ENCODE measurements at regions not wholly inside any gene's neighbourhood (a gene's known extent, or its start where the extent isn't known, plus 50 kb on each side); places are given as distances from the start of the nearest gene placed in this dataset.

- H3K4me1 Mint-ChIP-seq (ENCODE audit: low read depth, unreplicated experiment): no peaks in the 10 kb centered on the region
- no peaks in the 10 kb centered on the region for H3K9me3 ChIP-seq
- H3K36me3 ChIP-seq (ENCODE audit: control insufficient read depth, insufficient read depth, low read length): no peaks in the 10 kb centered on the region
- no peak overlapping the region for H3K27ac Mint-ChIP-seq (ENCODE audit: unreplicated experiment)
- H3K36me3 Mint-ChIP-seq (ENCODE audit: insufficient read depth, unreplicated experiment): no peaks in the 10 kb centered on the region
- no TSS peak for BruUV-seq (replicated peaks)
- H3K4me3 ChIP-seq (ENCODE audit: low read depth, low read length): no peak overlapping the region
- POLR2A ChIA-PET: no interaction called here
- no peak overlapping the region for H3K4me3 Mint-ChIP-seq (ENCODE audit: unreplicated experiment)
- H3K9me3 Mint-ChIP-seq (ENCODE audit: unreplicated experiment): peaks cover 10% of the 10 kb centered on the region
- no peaks in the 10 kb centered on the region for H3K27me3 Mint-ChIP-seq (ENCODE audit: insufficient read depth, unreplicated experiment)
- TF ChIP-seq, protein P1, sequence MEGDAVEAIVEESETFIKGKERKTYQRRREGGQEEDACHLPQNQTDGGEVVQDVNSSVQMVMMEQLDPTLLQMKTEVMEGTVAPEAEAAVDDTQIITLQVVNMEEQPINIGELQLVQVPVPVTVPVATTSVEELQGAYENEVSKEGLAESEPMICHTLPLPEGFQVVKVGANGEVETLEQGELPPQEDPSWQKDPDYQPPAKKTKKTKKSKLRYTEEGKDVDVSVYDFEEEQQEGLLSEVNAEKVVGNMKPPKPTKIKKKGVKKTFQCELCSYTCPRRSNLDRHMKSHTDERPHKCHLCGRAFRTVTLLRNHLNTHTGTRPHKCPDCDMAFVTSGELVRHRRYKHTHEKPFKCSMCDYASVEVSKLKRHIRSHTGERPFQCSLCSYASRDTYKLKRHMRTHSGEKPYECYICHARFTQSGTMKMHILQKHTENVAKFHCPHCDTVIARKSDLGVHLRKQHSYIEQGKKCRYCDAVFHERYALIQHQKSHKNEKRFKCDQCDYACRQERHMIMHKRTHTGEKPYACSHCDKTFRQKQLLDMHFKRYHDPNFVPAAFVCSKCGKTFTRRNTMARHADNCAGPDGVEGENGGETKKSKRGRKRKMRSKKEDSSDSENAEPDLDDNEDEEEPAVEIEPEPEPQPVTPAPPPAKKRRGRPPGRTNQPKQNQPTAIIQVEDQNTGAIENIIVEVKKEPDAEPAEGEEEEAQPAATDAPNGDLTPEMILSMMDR (IDR thresholded peaks at IDR 0.05; ENCODE audit: insufficient read depth in 1 of 2, low read depth in 1 of 2, low read length in 1 of 2, severe bottlenecking in 1 of 2, unreplicated experiment in 1 of 2): no peak
- no peaks in the 10 kb centered on the region for H3K4me1 ChIP-seq
- CTCF ChIA-PET: no interaction called here
- intact Hi-C loops (cut with micrococcal nuclease; ENCODE audit: unreplicated experiment): no loop called here
- no peaks in the 10 kb centered on the region for H3K27me3 ChIP-seq (replicated peaks; ENCODE audit: control insufficient read depth, insufficient read depth, low read length)
- DNase-seq: no peak
Observed at GRCh38 chr10:56867236-56867635, 506.2 kb upstream of the ZWINT start.

GRCh38 chr10:56856569-56856968 lies 495.5 kb upstream of the ZWINT start:
- ChIA-PET CTCF (no interaction called here), POLR2A (no interaction called here)
- H3K9me3 Mint-ChIP-seq (ENCODE audit: unreplicated experiment): no peaks in the 10 kb centered on the region
- no peaks in the 10 kb centered on the region for H3K36me3 Mint-ChIP-seq (ENCODE audit: insufficient read depth, unreplicated experiment)
- no peaks in the 10 kb centered on the region for H3K9me3 ChIP-seq
- no peak overlapping the region for H3K27ac Mint-ChIP-seq (ENCODE audit: unreplicated experiment)
- no peak overlapping the region for H3K4me3 Mint-ChIP-seq (ENCODE audit: unreplicated experiment)
- no peak overlapping the region for H3K4me3 ChIP-seq (ENCODE audit: low read depth, low read length)
- no peaks in the 10 kb centered on the region; the same call in 1 of the 2 replicates for H3K27me3 ChIP-seq (replicated peaks; ENCODE audit: control insufficient read depth, insufficient read depth, low read length)
- no TSS peak for BruUV-seq (replicated peaks)
- no peak for DNase-seq
- no peaks in the 10 kb centered on the region for H3K36me3 ChIP-seq (ENCODE audit: control insufficient read depth, insufficient read depth, low read length)
- no peaks in the 10 kb centered on the region for H3K4me1 Mint-ChIP-seq (ENCODE audit: low read depth, unreplicated experiment)
- peaks cover 3% of the 10 kb centered on the region for H3K27me3 Mint-ChIP-seq (ENCODE audit: insufficient read depth, unreplicated experiment)
- intact Hi-C loops (cut with micrococcal nuclease; ENCODE audit: unreplicated experiment): no loop called here
- TF ChIP-seq, protein P1 (IDR thresholded peaks at IDR 0.05; ENCODE audit: insufficient read depth in 1 of 2, low read depth in 1 of 2, low read length in 1 of 2, severe bottlenecking in 1 of 2, unreplicated experiment in 1 of 2): no peak
- no peaks in the 10 kb centered on the region for H3K4me1 ChIP-seq

GRCh38 chr10:56844978-56845529 lies 484.0 kb upstream of the ZWINT start:
- CTCF ChIA-PET: no interaction called here
- Mint-ChIP-seq H3K36me3 (ENCODE audit: insufficient read depth, unreplicated experiment) (no peaks in the 10 kb centered on the region), H3K9me3 (ENCODE audit: unreplicated experiment) (no peaks in the 10 kb centered on the region), H3K4me3 (ENCODE audit: unreplicated experiment) (no peak overlapping the region), H3K27ac (ENCODE audit: unreplicated experiment) (no peak overlapping the region), H3K27me3 (ENCODE audit: insufficient read depth, unreplicated experiment) (no peaks in the 10 kb centered on the region), H3K4me1 (ENCODE audit: low read depth, unreplicated experiment) (no peaks in the 10 kb centered on the region)
- intact Hi-C loops (cut with micrococcal nuclease; ENCODE audit: unreplicated experiment): no loop called here
- TF ChIP-seq, protein P1 (IDR thresholded peaks at IDR 0.05; ENCODE audit: insufficient read depth in 1 of 2, low read depth in 1 of 2, low read length in 1 of 2, severe bottlenecking in 1 of 2, unreplicated experiment in 1 of 2): no peak
- no peak for DNase-seq
- Histone ChIP-seq H3K27me3 (replicated peaks; ENCODE audit: control insufficient read depth, insufficient read depth, low read length) (no peaks in the 10 kb centered on the region), H3K4me3 (ENCODE audit: low read depth, low read length) (no peak overlapping the region), H3K4me1 (no peaks in the 10 kb centered on the region), H3K9me3 (no peaks in the 10 kb centered on the region), H3K36me3 (ENCODE audit: control insufficient read depth, insufficient read depth, low read length) (no peaks in the 10 kb centered on the region)
- POLR2A ChIA-PET: no interaction called here
- BruUV-seq (replicated peaks): no TSS peak

Measured in Caco-2 (cell line).